Astrocyte of the hippocampus (primary cell): ENCODE measurements at regions not wholly inside any gene's neighbourhood (a gene's known extent, or its start where the extent isn't known, plus 50 kb on each side); places are given as distances from the start of the nearest gene placed in this dataset.

ENCODE experiments used
- DNase-seq: peaks from one replicate; pipeline ENCODE4 v3.0.0; 2011; ENCODE audit warnings: low read depth, low spot score

GRCh38 chr2:103103678-103104077, 341.8 kb downstream of the TMEM182 start:
- DNase-seq = no peak

DNA sequence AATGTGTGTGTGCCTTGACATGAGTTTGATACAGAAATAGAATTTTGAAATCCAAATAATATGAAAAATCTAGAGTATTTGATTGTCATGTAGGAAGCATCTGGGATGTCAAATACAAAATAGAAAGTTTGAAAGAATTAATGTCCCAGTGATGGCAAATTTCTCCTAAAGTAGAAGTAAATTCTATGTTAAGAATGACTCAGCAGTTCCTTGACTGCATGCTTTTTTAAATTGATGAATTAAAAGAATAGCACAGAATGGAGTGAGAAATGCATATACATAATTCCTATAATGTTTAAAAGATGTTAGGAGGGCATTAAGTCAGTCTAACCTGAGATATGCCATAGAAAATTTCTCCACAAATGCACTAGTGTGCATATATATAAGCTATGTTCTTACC, 357.5 kb downstream of the TMEM182 start:
- no peak for DNase-seq

DNA sequence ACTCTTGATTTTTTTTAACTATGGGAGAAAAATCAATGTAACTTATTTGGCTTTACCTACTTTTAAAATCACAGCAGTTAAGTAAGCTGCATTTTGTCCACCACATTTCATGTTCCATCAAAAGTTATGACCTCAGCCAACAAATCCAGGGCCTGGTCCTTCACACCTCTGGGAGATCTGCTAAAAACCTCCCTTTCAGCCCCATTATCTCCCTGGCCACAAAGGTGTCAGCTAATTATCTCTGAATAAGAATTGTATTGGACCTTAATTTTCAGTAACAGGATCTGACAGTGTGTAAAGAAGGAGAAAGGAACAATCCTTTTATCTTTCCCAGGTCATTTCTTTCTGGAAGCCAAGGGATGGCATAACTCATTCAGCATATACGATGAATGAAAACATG, 359.3 kb downstream of the TMEM182 start:
- no peak for DNase-seq

GRCh38 chr2:103123516-103123915, 361.7 kb downstream of the TMEM182 start:
- DNase-seq = no peak

DNA sequence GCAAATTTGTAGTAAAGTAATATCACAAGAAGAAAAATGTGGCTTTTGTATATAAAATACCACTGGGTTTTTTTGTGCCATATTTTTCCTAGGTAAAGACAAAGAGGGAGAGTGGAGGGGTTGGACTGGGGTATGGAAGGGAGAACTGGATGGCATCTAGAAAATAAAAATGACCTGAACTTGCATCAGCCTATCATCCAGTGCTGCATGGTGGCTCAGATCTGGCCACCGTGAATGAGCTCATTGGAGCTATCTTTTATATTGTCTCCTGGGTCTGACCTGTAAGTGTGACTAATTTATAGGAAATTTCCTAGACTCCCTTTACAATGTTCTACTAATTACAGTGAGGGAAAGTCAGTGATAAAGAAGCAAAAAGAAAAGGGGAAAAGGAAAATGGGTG, 369.0 kb downstream of the TMEM182 start:
- no peak for DNase-seq

- DNase-seq = no peak
Observed at GRCh38 chr2:103132536-103133217, 370.8 kb downstream of the TMEM182 start.

- DNase-seq = peak; percentile 27
Observed at GRCh38 chr2:103135679-103136078, 373.8 kb downstream of the TMEM182 start.

DNA sequence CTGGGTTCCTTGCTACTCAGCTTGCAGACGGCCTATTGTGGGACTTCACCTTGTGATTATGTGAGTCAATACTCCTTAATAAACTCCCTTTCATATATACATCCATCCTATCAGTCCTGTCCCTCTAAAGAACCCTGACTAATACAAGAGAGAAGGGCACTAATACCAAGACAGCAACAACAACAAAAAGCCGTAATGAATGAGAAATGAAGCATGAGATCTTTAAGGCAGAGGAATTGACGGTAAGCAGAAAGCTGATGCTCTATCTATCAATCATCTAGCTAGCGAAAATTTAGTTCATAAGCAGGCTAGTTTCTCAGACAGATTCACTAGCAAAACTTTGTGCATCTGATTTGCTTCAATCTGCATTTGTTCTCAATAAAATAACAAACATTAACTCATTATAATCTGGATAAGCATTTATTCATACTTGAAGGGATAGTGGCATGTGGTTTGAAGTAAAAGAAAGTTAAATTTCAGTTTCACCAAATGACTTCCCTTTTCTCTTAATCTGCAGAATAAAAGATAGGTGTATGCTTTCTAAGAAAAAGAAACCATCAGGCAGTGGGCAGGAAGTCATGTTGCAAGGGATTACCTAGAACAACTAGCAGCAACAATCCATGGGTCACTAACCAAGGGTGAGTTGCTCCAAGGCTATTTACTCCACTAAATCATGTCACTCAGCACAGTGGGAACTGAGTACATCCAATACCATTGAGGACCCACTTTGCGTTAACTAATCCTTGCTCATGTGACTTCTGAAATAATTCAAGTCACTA, 376.5 kb downstream of the TMEM182 start:
- no peak for DNase-seq

- no peak for DNase-seq
Observed at GRCh38 chr2:103139628-103140268, 377.9 kb downstream of the TMEM182 start.

GRCh38 chr2:103144837-103145236, 383.0 kb downstream of the TMEM182 start:
- peak; percentile 45 for DNase-seq

DNA sequence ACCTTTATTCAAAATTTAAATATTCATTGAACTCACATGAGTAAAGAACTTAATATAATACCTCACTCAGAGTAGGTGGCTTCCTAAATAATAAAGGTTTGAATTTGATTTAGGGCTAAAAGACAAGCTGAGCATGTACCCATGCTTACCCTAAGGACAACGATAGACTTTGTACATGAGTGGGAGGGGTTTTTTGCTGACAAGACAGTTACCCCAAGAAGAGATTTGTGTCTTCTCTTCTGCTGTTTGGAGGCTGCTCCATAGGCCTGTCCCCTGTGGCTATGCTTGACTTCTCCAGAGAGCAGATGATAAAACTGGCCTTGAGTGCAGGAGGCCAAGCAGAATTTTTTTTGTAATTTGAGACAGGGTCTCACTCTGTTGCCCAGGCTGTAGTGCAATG, 383.9 kb downstream of the TMEM182 start:
- no peak for DNase-seq

DNA sequence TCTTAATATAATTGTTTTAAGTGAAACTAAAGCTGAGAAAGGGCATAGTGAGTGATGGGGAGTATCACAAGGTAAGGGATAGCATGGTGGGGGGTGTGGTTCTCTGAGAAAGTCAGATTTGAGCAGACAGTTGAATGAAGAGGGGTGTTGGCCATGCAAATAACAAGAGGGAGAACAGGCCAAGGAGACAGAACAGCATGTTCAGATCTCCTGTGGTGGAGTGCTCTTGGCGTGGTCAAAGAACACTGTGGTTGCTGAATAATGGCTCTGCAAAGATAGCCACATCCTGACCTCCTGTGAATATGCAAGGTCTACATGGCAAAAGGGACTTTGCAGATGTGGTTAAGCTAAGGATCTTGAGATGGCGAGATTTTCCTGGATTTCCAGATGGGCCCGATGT, 389.2 kb downstream of the TMEM182 start:
- DNase-seq = no peak

DNA sequence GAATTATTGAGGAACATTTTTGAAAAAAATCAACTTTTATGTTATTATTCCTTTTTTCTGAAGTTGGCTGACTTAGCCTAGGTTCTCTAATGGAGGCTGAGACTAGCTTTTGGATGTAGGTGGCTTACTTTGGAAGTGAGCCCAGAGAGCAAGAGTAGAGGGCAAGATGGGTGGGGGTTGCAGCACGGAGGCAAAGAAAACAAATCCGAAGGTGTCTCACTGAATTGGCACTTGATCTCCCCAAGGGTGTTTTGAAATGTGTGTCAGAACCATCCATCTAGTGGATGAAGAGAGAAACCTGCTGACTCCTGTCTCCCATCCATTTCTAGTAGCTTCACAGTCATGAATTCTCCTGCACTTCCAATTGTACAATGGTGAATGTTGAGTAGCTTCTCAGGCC, 390.7 kb downstream of the TMEM182 start:
- peak; percentile 46 for DNase-seq

DNA sequence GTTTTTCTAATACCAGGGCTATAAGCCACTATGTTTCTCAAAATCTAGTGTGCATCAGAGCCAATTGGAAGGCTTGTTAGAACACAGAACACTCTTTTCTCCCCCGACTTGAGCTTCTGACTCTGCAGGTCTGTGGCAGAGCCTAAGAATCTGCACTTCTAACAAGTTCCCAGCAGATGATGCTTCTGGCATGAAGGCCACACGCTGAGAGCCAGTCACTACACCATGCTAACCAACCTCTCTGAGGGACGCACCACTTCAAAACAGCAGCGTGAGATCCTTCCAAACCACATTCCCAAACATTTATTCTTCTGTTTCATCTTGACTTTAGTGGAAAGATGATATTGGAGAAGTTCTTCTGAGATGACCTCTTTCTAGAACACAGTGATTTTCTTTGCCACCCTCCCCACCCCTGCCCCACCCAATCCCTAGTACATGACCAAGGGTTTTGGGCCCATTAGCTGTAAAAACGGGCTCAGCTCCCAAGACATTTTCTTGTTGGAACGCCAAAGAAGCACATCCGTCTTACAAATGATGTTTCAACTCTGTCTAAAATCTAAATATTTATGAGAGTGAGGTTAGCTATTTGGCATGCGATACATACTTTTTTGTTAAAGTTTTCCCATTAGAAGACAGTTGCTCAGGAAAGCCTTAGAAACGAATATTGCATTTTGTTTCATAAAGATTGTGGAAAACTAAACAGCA, 391.9 kb downstream of the TMEM182 start:
- peak; percentile 49 for DNase-seq

GRCh38 chr2:103155308-103155707, 393.5 kb downstream of the TMEM182 start:
- no peak for DNase-seq

GRCh38 chr2:103159018-103159417, 397.2 kb downstream of the TMEM182 start:
- no peak for DNase-seq

DNA sequence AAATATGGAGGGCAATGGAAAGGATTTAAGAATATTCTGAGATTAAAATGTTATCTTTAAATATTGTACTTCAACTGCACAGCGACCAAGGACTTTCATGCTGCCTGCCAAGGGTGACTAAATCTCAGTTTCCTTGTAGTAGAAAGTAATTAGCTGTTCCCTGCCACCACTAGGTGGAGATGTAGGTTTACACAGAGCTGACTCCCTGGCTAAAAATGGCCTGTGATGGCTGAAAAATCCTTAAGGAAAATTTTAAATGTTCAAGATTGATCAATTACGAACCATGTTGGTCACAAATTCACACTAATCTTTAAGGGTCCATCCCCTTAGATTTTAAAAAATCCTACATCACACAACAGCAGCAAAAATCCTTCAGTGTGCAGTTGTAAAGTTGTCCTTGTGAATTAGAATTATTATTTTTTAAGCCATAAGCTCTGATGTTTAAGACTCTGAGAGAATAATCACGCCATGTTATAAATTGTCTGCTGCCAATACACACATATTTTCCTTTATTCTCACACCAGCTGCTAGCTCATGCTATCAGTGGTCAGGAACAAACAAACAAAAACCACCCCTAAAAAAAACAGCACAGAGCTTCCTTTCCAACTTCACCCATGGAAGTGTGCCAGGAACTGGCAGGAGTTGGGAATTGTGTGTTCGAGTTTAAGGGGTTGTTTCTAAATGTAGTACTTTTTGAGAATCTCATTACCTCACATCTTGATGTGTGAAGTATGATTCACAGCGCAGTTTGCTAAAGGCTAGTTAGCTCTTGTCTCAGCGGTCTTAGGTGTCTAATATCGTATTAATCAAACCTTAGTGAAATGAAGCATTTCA, 399.8 kb downstream of the TMEM182 start:
- peak; percentile 88 for DNase-seq

GRCh38 chr2:103164748-103165147, 402.9 kb downstream of the TMEM182 start:
- DNase-seq = no peak

DNA sequence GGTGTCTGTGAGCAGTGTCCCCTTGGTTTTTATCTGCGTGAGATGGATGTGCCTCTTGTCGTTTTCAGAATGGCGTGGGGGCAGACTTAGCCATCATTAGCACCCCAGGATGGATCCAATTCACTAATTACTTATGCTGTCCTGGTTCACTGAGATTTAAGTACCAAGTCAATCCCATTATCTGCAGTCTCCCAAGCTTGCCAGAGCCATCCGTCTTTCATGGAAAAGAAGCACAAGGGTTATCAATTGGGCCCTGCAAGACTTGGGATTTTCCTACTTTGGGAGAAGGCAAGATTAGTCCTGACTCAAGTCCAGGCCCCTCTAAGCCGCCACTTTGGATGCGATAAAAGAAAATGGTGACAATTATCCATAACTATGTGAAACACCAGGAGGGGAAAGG, 404.0 kb downstream of the TMEM182 start:
- DNase-seq = no peak

GRCh38 chr2:103166456-103167324, 404.9 kb downstream of the TMEM182 start:
- no peak for DNase-seq
